ENCODE measurements at regions not wholly inside any gene's neighbourhood (a gene's known extent, or its start where the extent isn't known, plus 50 kb on each side); places are given as distances from the start of the nearest gene placed in this dataset.

DNA sequence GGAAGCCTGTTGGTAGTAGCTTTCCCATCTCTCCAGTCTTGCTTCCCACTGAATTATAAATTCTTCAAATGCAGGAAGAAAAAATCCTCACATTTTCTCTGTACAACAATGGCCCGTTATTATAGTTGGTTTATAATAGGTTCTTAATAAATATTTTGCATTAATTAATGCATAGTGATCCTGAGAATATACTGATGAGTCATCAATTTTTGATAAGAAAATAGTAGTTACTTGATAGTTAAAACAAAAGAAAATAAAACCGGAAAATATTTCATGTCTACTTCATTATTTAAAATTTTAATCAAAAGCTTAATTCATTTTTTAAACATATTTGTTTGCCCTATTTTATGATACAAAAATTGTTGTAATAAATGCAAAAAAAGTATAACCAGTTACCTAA is 762.6 kb downstream of the BRINP1 start:
- no peak for DNase-seq

DNA sequence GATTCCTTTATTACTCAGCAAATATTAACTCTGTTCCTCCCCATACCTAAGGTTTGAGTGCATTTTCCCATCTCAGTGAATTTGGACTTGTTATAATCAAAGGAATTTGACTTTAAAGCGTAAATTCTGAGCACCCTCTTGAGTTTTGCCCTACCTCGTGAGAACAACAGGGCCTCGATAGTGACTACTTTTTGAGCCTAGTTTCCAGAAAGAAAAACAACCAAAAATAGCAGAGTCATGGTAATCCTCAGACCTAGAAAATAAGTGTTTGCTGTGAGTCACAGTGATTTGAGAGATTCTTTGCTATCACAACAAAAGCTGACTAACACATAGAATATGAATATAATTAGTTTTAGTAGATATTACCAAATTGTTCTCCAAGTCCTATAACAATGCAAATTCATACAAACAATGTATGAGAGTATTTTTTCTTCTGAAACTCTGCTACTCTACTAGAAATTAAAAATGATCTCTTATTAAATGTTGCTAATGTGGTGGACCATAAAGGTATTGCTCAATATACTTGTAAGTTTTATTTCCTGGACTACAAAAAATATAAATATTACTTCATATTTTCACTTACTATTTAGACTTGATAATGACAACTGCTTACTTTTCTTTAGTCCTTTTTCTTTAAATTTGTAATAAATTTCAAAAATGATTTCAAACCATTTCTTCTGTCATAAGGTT is 759.7 kb downstream of the BRINP1 start:
- no peak for DNase-seq

GRCh38 chr9:118612201-118612600 is 757.0 kb downstream of the BRINP1 start:
- no peak for DNase-seq

GRCh38 chr9:118613996-118614395 is 755.2 kb downstream of the BRINP1 start:
- DNase-seq = no peak

DNA sequence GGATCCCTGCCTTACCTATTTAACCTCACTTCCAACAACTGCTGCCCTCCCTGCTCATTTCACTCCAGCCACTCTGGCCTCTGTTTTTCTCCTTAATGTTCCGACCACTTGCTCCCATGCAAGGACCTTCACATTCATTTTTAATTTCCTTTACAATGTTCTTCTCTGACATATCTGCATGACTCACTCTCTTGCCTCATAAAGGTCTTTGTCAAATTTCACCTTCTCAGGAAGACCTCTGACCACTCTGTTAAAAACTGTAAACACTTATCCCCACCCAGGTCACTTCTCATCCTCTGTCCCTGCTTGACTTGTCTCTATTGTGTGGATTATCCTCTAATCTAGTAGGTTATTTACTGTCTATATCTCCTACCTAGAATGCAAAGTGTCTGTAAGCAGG is 751.2 kb downstream of the BRINP1 start:
- no peak for DNase-seq

DNA sequence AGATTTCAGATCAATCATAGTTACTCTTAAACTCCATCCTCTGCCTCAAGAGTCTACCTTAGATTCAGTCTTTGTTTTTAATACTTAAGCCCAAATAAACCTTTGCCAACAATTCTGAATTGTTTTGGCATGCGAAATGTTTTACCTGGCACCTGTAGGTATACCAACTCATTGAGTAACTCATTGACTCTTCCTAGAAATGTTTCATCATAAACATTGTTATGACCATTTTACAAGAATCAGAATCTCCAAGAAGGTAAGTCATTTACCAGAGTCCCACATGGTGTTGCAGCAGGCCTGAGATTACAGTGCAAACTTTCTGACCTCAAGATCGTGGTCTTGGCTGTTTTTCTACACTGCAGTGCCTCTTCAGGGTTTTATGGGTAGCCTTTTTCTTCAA is 750.4 kb downstream of the BRINP1 start:
- DNase-seq = no peak

GRCh38 chr9:118624608-118625007 is 744.6 kb downstream of the BRINP1 start:
- no peak for DNase-seq

GRCh38 chr9:118630079-118630478 is 739.2 kb downstream of the BRINP1 start:
- no peak for DNase-seq

DNA sequence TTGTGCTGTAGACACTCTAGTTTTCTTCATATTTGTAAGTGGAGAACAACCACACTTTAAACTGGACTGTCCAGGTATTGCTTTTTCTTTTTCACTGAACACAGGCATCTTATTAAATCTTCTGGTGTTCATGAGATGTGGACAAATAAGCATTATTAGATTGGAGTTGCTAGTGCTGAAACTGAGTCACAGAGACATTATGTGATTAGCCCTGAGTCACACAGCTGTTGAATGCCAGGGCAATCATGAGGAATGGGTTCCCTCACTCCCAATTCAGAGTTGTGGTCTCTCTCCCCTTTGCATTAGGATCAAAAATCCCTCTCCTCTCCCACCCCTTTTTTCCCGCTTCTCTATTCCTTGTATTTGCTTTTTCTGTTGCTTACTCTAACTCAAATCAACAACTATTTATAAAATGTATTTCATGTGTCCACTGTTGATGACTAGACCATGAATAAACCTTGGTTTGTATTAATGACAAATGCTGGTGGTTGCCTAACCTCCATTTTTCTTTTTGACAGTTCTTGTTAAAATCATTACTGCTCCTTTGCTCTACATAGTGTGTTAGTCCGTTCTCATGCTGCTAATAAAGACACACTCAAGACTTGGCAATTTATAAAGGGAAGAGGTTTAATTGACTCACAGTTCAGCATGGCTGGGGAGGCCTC is 738.2 kb downstream of the BRINP1 start:
- DNase-seq = no peak

- DNase-seq = no peak
Observed at GRCh38 chr9:118631956-118632355, 737.3 kb downstream of the BRINP1 start.

GRCh38 chr9:118635416-118635815 is 733.8 kb downstream of the BRINP1 start:
- no peak for DNase-seq

DNA sequence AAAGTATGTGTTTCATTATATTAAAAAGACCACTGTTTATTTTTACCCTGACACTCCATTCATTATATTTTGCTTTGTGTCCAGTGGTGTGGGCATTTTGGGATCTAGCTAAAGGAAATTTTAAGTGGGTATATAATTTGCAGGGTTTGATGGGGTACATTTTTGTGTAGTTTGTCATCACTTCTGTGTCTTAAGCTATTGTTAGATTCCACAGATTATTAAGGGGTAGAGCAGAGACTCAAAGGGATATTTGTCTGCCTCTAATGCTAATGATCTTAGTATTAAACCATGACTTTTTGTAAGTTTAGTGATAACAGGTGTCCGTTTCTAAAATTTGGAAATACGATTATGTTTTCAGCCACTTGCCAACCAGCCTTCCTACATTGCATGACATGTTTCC is 731.6 kb downstream of the BRINP1 start:
- no peak for DNase-seq

DNA sequence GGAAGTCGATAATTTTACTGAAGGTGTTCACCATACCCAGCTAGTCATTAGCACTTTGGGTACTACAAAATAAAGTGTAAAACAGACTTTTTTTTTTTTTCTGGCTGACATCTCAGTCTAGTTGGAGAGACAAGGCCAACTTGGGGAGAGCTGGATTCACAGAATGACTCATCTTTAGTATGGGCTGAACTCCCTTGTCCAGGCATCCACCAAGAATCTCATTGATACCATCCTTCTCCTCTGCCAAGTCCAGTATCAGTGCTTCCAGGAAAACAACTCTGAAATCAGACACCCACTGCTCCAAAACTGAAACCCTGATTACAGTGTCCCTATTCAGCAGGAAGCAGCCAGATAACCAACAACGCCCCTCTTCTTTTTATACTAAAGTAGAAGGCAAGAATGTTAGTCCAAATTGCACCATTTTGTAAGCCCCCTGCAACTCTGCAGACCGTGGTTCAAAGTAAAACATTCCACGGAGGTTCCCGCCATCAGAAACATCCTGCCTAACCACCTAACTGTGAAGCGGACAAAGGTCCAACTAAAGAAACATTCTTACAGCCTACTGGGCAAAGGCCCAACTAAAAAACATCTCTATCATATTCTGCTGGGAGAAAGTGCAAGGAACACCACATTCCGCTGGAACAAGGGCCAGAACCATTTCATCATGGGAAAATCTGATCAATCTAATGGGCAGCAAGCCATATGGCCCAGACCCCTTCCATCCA is 728.2 kb downstream of the BRINP1 start:
- DNase-seq = no peak

- no peak for DNase-seq
Observed at GRCh38 chr9:118643118-118643517, 726.1 kb downstream of the BRINP1 start.

DNA sequence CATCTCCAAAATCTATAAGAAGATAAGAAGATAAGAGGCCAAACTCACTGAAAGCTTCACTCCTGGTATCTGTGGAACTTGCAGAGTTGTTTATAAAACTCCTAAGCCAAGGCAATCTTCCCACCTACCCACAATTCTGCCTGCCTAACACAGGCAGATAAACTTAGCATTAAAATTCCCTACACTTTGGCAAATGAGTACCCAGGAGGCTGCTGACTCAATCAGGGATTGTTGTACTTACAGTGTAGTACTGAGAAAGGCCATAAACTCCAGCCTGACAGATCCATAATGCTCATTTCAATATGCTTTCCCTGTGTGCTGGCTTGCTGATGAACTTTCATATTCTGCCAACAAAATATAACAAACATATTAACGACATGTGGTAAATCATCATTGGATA is 725.2 kb downstream of the BRINP1 start:
- no peak for DNase-seq

GRCh38 chr9:118647331-118647730 is 721.9 kb downstream of the BRINP1 start:
- DNase-seq = no peak

DNA sequence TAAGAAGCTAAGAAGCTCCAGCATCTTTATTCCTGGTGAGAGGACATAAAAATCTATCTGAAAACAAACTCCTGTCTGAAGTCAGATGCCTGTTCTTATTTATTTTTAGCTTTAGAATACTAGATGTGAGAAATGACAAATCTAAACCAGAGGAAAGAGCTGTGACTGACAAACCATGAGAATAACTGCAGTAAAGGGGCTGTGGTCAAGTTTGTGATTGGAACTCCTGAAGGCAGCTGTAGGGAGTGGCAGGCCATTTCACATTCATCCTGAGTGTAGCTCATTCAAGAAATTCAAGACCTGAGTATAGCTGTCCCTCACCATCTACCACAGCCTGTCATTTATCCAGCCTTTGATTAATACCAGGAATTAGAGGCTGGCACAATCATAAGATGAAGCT is 718.8 kb downstream of the BRINP1 start:
- DNase-seq = no peak

GRCh38 chr9:118651511-118651910 is 717.7 kb downstream of the BRINP1 start:
- no peak for DNase-seq

DNA sequence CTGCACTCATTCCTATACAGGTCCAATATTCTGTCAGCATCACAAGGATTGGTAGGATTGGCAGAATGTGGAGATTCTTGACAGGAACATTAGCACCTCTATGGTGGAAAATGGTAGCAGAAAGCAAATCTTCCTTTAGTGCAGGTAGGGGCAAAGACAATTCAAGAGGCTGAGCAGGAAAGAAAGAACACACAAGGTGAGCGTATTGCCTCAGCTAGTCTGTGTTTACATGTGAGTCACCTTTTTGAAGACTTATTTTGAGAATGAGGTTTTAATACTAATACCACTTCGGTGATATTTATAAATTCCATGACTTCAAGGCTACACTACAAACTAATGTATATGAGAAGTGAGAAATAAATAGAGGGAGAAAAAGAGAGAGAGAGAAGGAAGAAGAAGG is 717.0 kb downstream of the BRINP1 start:
- no peak for DNase-seq

GRCh38 chr9:118652912-118653311 is 716.3 kb downstream of the BRINP1 start:
- no peak for DNase-seq

GRCh38 chr9:118659011-118659410 is 710.2 kb downstream of the BRINP1 start:
- DNase-seq = no peak

DNA sequence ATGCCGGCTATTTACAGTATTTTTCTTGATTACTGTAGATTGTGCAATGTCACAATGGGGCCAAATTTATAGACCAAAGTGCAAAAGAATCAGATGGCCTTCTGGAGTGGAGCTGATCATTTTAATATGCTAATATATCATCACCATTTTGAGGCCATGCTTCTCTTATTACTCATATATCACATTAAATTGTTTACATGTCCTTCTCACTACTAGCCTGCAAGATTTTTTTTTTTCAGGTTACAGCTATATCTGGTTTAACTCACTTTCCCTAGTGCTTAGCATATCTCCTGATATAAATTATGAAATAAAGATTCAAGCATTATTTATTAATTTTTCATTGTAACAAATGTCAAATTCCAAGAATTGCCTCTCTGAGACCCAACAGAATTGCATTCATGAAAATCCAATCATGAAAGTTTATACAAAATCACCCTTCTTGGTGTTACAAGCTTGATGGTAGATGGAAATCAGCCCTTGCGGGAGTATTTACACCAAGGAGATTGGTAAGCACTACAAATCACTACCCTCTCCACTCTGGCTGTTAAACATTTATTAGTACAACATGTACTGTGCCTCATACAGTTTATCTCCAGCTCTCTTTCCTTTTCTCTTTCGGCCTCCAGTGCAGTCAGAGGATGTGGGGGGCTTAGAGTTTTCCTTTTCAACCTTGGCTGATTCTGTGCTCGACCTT is 703.9 kb downstream of the BRINP1 start:
- DNase-seq = no peak

Data from midbrain (tissue), 1 donor.